SW480 (cell line): ENCODE measurements at regions not wholly inside any gene's neighbourhood (a gene's known extent, or its start where the extent isn't known, plus 50 kb on each side); places are given as distances from the start of the nearest gene placed in this dataset.
"Not testable (repeated sequence)": the region's sequence is repeated elsewhere in the genome, so short reads cannot be mapped to it uniquely, and the experiment has no call there.

Source experiments
- DNase-seq: peaks from one replicate; pipeline ENCODE4 v3.0.0-alpha.2; 2016; ENCODE audit warnings: low spot score

- DNase-seq, result no peak
Measured at GRCh38 chr7:142698429-142698828, 50.8 kb upstream of the PRSS1 start.

DNA sequence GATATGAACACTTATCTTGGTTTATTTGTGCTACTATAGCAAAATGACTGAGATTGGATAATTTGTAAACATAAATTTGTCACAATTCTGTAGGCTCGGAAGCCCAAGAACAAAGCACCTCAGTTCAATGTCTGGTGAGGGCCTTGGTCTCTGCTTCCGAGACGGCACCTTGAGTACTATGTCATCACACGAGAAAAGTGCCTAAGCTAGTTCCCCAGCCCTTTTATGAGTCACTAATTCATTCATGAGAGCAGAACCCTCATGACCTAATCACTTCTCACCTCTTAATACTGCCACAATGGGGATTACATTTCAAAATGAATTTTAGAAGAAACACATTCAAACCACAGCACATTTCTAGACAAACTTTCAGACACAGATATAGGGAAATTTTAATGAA is 52.0 kb upstream of the PRSS1 start:
- DNase-seq, result no peak

DNA sequence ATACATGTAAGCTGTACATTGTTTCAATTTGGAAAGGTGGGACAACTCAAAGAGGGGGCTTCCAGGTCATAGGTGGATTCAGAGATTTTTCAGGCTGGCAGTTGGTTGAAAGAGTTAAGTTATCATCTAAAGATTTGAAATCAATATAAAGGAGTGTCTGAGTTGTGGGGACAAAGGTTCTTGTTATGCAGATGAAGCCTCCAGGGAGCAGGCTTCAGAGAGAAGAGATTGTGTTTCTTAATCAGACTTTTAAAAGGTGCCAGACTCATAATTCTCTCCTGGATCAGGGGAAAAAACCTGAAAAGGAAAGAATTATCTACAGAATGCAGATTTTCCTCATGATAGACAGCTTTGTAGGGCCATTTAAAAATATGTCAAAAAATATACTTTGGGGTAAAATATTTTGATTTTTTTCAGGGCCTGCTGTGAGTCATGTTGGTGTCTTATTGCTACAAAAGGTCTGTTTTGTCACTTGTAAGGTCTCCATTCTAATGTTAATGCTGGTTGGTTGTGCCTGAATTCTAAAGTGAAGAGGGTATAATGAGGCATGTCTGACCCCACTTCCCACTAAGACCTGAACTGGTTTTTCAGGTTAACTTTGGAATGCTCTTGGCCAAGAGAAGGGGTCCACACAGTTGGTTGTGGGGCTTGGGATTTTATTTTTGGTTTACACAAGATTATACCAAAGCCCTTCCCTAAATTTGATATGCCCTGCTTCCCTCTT is 52.7 kb upstream of the PRSS1 start:
- DNase-seq, result no peak

GRCh38 chr7:142693911-142694310 is 55.4 kb upstream of the PRSS1 start:
- no peak for DNase-seq

GRCh38 chr7:142690554-142691182 is 58.6 kb upstream of the PRSS1 start:
- DNase-seq, result no peak

DNA sequence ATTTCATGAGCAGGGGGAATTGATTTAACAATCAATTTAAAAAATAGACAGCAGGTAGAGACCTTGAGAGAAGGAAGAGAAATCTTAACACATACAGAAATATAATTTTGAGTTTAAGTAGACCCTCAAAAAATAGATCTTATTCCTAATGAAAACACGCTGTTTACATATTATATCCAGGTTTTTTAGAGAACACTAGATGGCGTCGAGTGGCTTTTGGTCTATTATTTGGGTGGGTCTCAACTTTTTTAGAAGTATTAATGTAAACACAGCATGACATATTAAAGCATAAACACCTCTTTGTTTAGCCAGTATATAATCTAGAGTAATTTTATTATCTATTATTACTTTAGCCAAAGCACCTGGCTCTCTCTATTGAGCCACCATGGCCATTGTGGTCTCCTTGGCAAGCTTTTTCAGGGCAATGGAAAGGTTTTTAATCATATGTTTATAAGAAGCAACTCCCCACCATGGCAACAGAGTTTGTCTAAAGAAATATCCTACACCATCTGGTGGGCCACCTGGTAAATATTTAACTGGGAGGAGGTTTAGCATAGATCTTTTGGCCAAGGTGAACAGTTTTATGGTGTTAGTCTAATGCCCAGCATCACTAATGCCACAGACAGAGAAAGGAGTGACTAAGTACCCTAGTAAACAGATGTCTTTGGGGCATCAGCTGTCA is 59.7 kb upstream of the PRSS1 start:
- peak; percentile 40 for DNase-seq

DNA sequence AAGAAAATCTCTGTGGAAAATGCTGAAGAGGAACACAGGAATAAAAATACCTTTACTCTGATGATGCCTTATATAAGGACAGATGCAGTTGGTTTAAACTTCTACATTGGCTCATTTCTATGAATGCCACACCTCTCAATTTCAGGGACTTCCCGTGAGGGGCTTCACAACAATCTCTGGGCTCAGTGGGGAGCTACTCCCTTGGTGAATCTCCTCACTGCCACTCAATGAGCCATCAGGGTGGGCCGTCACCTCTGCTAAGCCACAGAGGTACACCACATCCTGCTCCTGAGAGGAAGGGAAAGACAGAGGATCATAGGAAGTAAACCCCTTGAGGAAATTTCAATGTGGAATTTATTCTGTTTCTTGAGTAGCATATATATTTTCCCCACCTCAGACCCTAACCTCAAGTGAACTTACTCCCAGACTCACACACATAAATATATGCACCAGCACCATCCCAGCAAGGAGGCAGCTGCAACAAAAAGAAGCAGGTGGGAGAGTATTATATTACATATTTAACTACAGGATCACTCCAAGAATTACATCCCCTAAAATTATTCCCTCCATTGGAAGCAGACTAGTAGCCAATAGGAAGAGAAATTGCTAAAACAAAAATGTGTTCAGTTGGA is 63.3 kb upstream of the PRSS1 start:
- DNase-seq, result no peak

GRCh38 chr7:142681314-142682092 is 67.8 kb upstream of the PRSS1 start:
- no peak for DNase-seq

DNA sequence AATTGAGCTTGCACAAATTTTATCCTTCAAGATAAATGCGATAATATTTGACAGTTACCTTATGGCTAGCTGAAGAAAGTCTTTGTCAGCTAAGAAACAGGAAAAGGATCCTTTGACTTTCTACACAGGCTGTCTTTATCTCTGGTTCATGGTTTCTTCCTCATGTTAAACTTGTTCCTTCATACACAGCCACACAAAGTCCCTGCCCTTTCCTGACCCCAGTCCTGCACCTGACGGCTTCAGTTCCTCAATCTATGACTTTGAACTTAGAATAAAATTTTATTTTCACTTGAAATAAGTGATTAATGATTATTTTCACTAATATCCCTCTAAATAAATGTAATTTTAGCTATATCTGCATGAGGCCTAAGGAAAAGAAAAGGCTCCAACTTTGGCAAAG is 77.8 kb upstream of the PRSS1 start:
- no peak for DNase-seq

DNA sequence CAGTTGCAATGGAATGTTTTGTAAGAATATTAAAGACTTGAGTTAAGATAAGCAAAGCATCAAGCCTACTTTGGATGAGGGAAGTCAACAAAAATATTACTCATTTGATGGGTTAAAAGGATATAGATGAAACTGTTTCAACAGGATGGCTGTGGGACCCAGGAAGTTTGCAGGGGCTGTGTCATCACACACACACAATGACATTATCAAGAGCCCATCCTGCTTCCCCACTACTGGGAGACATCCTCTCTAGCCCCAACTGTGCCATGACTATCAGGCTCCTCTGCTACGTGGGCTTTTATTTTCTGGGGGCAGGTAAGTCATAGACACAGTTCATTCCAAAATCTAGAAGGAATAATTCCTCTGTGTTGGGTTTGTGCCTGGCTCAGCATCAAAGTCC is 78.8 kb upstream of the PRSS1 start:
- DNase-seq, result no peak

GRCh38 chr7:142669074-142669654 is 80.1 kb upstream of the PRSS1 start:
- DNase-seq, result peak; percentile 35

GRCh38 chr7:142668495-142668894 is 80.8 kb upstream of the PRSS1 start:
- no peak for DNase-seq

DNA sequence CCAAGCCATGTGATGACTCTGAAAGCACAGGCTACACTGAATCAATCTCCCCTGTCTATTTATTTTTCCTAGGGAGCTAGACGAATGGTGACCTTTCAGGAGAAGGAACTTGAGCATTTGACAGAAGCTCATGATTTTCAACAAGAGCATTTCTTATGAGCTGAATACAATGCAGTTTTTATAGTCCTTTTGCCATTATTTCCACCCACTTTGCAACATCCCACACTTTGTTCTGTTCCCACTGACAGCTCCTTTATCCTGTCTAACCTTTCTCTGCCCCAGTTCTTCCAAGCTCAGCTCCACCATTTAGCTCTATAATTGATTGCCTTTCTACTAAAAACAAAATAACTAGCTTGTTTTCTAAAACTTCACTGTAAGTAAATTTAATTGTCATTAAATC is 91.9 kb upstream of the PRSS1 start:
- DNase-seq, result no peak

- DNase-seq, result no peak
Measured at GRCh38 chr7:142654398-142654797, 94.9 kb upstream of the PRSS1 start.

DNA sequence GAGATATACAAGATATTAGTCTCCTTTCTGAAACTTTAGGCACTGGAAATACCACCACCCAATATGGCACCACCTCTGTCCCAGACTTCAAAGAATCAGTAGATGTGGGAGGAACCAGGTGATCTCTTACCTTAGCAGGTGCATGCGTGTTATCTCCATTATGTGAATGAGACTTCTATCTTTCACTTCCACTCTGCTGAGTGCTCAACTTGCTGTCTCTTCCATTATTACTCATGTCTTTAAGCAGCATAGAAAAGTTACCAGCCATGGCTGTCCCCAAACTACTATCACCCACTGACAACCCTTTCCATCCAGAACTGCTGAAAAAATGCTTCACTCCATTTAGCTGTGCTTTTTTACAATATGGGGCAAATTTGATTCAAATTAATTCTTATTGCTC is 101.5 kb upstream of the PRSS1 start:
- DNase-seq, result no peak

GRCh38 chr7:142646386-142647140 is 102.7 kb upstream of the PRSS1 start:
- no peak for DNase-seq

DNA sequence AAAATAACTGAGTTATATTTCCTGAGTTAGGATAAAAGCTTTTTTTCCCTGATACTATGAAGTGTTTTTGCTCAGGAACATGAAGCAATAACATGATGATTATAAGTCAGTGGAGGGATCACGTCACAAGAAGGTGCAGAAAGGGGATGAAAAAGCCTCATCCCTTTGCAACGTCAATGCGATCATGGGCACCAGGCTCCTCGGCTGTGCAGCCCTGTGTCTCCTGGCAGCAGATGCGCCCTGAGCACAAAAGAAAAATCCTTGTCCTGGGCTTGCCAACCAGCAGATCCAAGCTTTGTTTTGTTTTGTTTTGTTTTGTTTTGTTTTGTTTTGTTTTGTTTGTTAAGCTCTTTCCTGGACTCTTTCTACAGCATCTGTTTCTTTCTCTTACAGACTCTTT is 103.5 kb upstream of the PRSS1 start:
- DNase-seq, result no peak

- DNase-seq, result no peak
Measured at GRCh38 chr7:142642316-142642715, 107.0 kb upstream of the PRSS1 start.

GRCh38 chr7:142641252-142641651 is 108.0 kb upstream of the PRSS1 start:
- not testable (repeated sequence) for DNase-seq

GRCh38 chr7:142638581-142638980 is 110.7 kb upstream of the PRSS1 start:
- no peak for DNase-seq

- no peak for DNase-seq
Measured at GRCh38 chr7:142637240-142637639, 112.0 kb upstream of the PRSS1 start.
